Right lung (tissue), 2 donors: ENCODE measurements at regions not wholly inside any gene's neighbourhood (a gene's known extent, or its start where the extent isn't known, plus 50 kb on each side); places are given as distances from the start of the nearest gene placed in this dataset.

Experiments used
- DNase-seq, 2 donors: peaks; one replicate each; pipeline ENCODE4 v3.0.0-alpha.2; 2013

DNA sequence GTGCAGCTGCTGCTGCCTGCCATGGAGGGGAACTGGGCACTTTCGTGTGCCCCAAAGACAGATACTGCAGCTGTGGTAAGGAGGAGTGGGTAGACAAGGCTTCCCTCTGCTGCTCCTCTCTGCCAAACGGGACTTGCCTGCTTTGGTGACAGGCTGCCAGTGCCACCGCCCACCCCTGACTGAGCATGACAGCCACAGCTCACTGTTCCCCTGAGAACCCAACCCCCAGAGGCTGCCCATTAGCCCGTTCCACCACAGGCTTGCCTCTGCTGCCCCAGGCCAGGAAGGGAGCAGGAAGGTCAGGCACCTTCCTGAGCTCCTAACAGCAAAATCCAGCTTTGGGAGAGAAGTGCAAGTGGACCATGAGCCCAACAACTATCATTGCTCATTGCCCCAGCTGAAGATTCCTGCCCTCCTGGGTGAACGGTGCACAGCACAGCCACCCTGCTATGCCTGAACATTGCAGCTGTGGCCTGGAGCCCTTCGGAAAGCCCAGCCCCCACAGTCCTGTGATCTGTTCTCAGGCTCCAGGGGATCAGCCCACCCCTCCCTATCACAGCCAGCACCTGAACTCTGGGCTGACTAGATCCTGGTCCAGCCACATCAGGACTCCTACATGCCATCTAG is 58.7 kb upstream of the ANTXRL start:
- DNase-seq, result no peak

DNA sequence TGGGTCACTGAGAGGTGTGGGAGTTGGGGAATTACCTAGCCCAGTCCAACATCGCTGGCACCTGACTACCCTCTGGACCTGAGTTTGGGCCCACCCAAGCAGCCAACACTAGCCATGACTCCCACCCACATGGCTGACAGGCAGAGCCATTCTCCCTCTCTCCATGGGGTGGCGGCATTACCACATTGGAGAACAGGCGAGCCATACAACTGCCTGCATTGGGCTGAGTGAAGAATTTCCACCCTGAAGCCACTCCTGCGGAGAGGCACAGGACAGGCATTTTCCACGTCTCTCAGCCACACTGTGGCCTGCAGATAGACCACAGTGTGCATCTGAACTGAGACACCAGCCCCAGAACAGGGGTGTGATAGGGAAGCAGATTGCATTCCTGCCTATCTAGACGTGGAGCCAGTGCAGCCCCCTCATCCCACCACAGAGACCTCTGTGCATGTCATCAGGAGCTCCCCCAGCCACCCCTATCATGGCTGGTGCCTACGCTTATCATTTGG is 58.2 kb upstream of the ANTXRL start:
- peak; percentile 42 to 43 for DNase-seq

GRCh38 chr10:46229144-46229563 is 57.6 kb upstream of the ANTXRL start:
- no peak for DNase-seq

DNA sequence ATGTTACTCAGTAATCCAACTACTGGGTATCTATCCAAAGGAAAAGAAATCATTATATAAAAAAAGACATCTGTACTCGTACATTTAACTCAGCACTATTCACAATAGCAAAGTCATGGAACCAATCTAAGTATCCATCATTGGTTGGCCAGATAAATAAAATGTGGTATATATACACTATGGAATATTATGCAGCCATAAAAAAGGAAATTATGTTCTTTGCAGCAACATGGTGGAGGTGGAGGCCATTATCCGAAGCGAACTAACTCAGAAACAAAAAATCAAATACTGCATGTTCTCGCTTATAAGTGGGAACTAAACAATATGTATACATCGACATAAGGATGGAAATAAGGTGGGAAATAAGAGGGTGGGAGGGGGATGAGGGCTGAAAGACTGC is 56.2 kb upstream of the ANTXRL start:
- no peak for DNase-seq

DNA sequence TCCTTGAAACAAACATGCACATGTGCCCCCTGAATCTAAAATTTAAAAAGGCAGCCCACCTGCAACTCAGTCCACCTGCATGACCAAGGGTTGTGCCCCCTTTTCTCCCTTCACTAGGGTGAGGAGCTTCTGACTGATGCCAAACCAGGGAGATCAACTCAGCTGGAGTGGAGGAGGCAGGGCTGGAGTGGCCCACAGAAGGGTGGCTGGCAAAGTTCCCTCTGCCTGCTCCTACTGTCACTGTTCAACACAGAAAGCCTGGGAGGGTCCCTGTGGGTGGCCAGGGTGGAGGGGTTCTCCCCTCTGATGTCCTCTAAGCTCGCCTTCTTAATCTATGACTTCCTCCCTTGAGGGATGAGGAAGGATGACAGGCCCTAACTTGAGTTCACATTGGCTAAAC is 55.7 kb upstream of the ANTXRL start:
- DNase-seq, result no peak

DNA sequence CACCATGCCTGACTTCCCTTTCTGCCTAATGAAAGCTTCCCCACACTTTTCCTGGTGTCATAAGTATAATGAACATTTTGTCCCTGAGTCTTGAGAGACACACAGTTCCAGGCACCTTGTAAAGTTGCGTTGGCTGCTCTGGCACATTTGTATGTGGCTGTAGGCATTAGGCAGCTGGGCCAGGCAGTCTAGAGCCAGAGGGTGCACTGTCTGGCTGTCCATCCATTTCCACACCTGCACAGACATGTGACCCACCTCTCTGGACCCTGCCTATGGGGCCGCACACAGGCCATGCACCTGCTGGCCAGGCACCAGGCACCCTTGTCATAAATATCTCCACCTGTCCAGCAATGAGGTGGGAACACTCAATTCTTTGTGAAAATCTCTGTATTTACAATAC is 54.7 kb upstream of the ANTXRL start:
- no peak for DNase-seq

DNA sequence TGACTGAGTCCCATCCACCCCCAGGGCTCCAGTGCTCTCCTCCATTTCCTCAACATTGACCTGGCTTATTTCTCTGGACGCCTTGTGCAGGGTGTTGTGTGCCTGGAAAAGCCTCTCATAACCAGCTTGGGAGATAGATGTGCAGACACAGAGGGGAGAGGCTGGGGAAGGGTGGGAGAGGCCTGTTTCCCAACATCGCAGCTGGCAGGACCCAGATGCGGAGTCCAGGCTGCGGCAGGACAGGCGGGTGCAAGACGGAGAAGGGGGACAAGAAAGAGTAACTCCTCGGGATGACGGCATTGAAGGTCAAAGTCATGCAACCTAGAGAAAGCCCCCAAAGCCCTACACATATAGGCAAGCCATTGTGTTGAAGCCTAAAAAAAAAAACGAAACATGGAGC is 54.1 kb upstream of the ANTXRL start:
- DNase-seq, result no peak

DNA sequence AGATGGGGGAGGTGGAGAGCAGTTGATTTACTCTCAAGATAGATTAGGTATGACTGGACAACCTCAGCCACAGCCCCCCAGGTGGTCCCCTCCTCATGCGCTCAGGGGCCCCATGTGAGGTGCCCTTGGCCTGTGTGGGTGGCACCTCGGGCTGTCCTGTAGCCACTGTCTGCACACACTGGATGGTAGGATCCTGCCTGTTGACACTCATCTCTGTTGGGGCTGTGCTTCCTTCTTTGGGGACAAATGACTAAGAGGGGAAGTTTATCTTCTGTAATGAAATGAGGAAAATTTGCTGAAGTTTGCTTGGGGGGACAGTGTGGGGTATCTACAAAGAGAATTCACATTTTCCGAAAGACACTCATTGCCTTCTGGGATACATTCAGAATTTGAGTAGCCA is 53.6 kb upstream of the ANTXRL start:
- no peak for DNase-seq

DNA sequence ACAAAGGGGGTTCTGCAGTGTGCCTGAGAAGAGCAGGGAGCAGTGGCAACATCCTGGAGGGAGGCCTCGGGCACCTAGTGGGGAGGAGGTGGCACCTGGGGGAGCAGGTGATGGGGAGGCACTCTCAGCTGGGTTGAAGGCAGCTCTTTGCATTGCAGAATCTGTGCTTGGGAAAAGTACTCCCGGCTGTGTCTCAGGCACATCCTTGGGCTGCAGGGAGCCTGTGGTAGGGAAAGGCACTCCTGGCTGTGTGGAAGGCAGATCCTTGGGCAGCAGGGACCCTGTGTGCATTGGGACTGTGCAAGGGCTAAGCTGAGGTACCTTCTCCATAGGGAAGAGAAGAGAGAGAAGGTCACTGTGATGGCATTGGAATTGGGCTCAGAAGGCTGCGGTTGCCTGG is 52.8 kb upstream of the ANTXRL start:
- no peak for DNase-seq

- DNase-seq, result no peak
Observed at GRCh38 chr10:46234431-46235060, 52.3 kb upstream of the ANTXRL start.

GRCh38 chr10:46235705-46236545 is 50.9 kb upstream of the ANTXRL start:
- DNase-seq, result no peak

- DNase-seq, result no peak
Observed at GRCh38 chr10:46236546-46236887, 50.3 kb upstream of the ANTXRL start.

DNA sequence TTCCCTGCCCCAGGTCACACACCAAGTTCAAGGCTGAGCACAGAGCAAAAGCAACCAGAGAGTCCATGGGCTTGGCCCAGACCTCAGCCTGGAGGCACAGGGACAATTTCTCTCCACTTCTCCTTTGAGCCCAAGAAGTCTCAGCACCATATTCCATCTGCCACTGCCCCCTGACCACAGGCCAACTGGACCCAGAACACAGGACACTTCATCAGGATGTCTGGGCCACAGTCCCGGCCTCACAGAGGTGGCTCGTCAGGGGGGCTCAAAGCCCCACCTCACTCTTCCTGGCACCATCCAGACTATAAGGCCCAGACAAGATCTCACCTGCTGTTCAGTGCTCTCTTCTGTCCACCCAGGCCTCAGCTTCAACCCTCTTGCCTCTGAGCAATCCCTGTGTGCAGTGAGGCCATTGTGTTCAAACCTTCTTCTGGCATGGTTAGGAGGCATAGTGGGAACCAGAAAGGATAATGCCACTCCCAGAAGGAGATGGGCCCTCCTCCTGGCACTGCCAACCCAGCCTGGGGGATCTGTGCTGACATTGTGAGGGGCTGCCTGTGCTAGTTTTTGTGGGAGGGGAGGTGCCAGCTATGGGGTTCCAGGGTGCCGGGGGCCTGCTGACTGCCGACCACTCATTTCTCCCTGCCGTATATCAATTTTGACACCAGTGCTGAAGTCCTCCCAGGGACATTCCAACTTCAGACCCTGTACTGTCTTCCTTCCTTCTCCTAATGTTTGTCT is 49.7 kb upstream of the ANTXRL start:
- DNase-seq, result no peak
